Neuron (in vitro differentiated cells): ENCODE measurements at regions not wholly inside any gene's neighbourhood (a gene's known extent, or its start where the extent isn't known, plus 50 kb on each side); places are given as distances from the start of the nearest gene placed in this dataset.
"Not testable (repeated sequence)": the region's sequence is repeated elsewhere in the genome, so short reads cannot be mapped to it uniquely, and the experiment has no call there.

Source experiments
- H2AFZ ChIP-seq: one replicate; pipeline ENCODE4 v1.6.1; 2013; ENCODE audit warnings: low read depth, mild to moderate bottlenecking, inconsistent platforms, low read length, moderate library complexity
- H3K27me3 ChIP-seq: one replicate; pipeline ENCODE4 v1.6.1; 2013; ENCODE audit warnings: low read length; ENCODE audit not compliant: insufficient read depth
- H3K36me3 ChIP-seq: one replicate; pipeline ENCODE4 v1.6.1; 2013; ENCODE audit warnings: low read length; ENCODE audit not compliant: insufficient read depth
- H3K4me1 ChIP-seq: one replicate; pipeline ENCODE4 v1.6.1; 2013; ENCODE audit warnings: low read length; ENCODE audit not compliant: insufficient read depth
- H3K4me3 ChIP-seq: 2 replicates; pipeline ENCODE4 v1.5.1; 2013; ENCODE audit warnings: mild to moderate bottlenecking, low read length, moderate library complexity
- H3K9me3 ChIP-seq: one replicate; pipeline ENCODE4 v1.6.1; 2013; ENCODE audit warnings: low read length

GRCh38 chr4:67320645-67321044 lies 224.7 kb downstream of the CENPC start:
- H3K27me3 ChIP-seq, result no peaks in the 10 kb centered on the region
- no peaks in the 10 kb centered on the region for H3K4me1 ChIP-seq
- H3K4me3 ChIP-seq, result no peak overlapping the region
- no peak overlapping the region for H2AFZ ChIP-seq
- no peaks in the 10 kb centered on the region for H3K36me3 ChIP-seq
- no peaks in the 10 kb centered on the region for H3K9me3 ChIP-seq

GRCh38 chr4:67319607-67320006 lies 225.7 kb downstream of the CENPC start:
- H3K36me3 ChIP-seq, H3K9me3 ChIP-seq, H3K4me1 ChIP-seq, H2AFZ ChIP-seq, H3K4me3 ChIP-seq, H3K27me3 ChIP-seq: not testable (repeated sequence)

GRCh38 chr4:67300497-67301185 lies 244.7 kb downstream of the CENPC start:
- H3K36me3 ChIP-seq, H3K4me3 ChIP-seq: not testable (repeated sequence)

GRCh38 chr4:67292636-67293035 lies 252.7 kb downstream of the CENPC start:
- no peaks in the 10 kb centered on the region for H3K36me3 ChIP-seq
- H3K9me3 ChIP-seq, result no peaks in the 10 kb centered on the region
- no peaks in the 10 kb centered on the region for H3K27me3 ChIP-seq
- H3K4me1 ChIP-seq, result no peaks in the 10 kb centered on the region
- no peak overlapping the region for H3K4me3 ChIP-seq
- H2AFZ ChIP-seq, result no peak overlapping the region

More at GRCh38 chr4:67300497-67301185, 244.7 kb downstream of the CENPC start:
- not testable (repeated sequence) for H3K4me1 ChIP-seq, H2AFZ ChIP-seq, H3K27me3 ChIP-seq, H3K9me3 ChIP-seq

- H3K27me3 ChIP-seq, result no peaks in the 10 kb centered on the region
- no peak overlapping the region for H3K4me3 ChIP-seq
- H3K36me3 ChIP-seq, result no peaks in the 10 kb centered on the region
- H3K9me3 ChIP-seq, result no peaks in the 10 kb centered on the region
- no peaks in the 10 kb centered on the region for H3K4me1 ChIP-seq
- H2AFZ ChIP-seq, result no peak overlapping the region
These were observed 253.3 kb downstream of the CENPC start for GRCh38 chr4:67292045-67292444.

- Histone ChIP-seq H3K4me1 (no peaks in the 10 kb centered on the region), H3K36me3 (no peaks in the 10 kb centered on the region), H2AFZ (no peak overlapping the region), H3K27me3 (no peaks in the 10 kb centered on the region), H3K9me3 (no peaks in the 10 kb centered on the region), H3K4me3 (no peak overlapping the region)
These were observed 253.7 kb downstream of the CENPC start for GRCh38 chr4:67291644-67292043.

- no peaks in the 10 kb centered on the region for H3K9me3 ChIP-seq
- H3K36me3 ChIP-seq, result no peaks in the 10 kb centered on the region
- no peaks in the 10 kb centered on the region for H3K4me1 ChIP-seq
- H3K4me3 ChIP-seq, result no peak overlapping the region
- no peaks in the 10 kb centered on the region for H3K27me3 ChIP-seq
- no peak overlapping the region for H2AFZ ChIP-seq
These were observed 256.3 kb downstream of the CENPC start for GRCh38 chr4:67288964-67289363.

GRCh38 chr4:67286724-67287123 lies 258.6 kb downstream of the CENPC start:
- Histone ChIP-seq H2AFZ (no peak overlapping the region), H3K4me3 (no peak overlapping the region), H3K36me3 (no peaks in the 10 kb centered on the region), H3K27me3 (no peaks in the 10 kb centered on the region), H3K4me1 (no peaks in the 10 kb centered on the region), H3K9me3 (no peaks in the 10 kb centered on the region)

- Histone ChIP-seq H3K4me1 (no peaks in the 10 kb centered on the region), H3K9me3 (no peaks in the 10 kb centered on the region), H3K4me3 (no peak overlapping the region), H2AFZ (no peak overlapping the region), H3K36me3 (no peaks in the 10 kb centered on the region), H3K27me3 (no peaks in the 10 kb centered on the region)
These were observed 262.6 kb downstream of the CENPC start for GRCh38 chr4:67282749-67283148.

- Histone ChIP-seq H3K27me3 (no peaks in the 10 kb centered on the region), H3K4me1 (no peaks in the 10 kb centered on the region), H3K36me3 (no peaks in the 10 kb centered on the region), H3K4me3 (no peak overlapping the region), H2AFZ (no peak overlapping the region), H3K9me3 (no peaks in the 10 kb centered on the region)
These were observed 270.0 kb downstream of the CENPC start for GRCh38 chr4:67275179-67275750.

GRCh38 chr4:67274671-67275070 lies 270.6 kb downstream of the CENPC start:
- H2AFZ ChIP-seq, H3K36me3 ChIP-seq, H3K9me3 ChIP-seq, H3K4me1 ChIP-seq, H3K27me3 ChIP-seq, H3K4me3 ChIP-seq: not testable (repeated sequence)

- Histone ChIP-seq H2AFZ (no peak overlapping the region), H3K36me3 (no peaks in the 10 kb centered on the region), H3K27me3 (no peaks in the 10 kb centered on the region), H3K9me3 (no peaks in the 10 kb centered on the region), H3K4me1 (no peaks in the 10 kb centered on the region), H3K4me3 (no peak overlapping the region)
These were observed 271.6 kb downstream of the CENPC start for GRCh38 chr4:67273666-67274065.

GRCh38 chr4:67261971-67262370 lies 283.3 kb downstream of the CENPC start:
- no peaks in the 10 kb centered on the region for H3K4me1 ChIP-seq
- H3K36me3 ChIP-seq, result no peaks in the 10 kb centered on the region
- no peaks in the 10 kb centered on the region for H3K9me3 ChIP-seq
- no peaks in the 10 kb centered on the region for H3K27me3 ChIP-seq
- no peak overlapping the region for H2AFZ ChIP-seq
- no peak overlapping the region for H3K4me3 ChIP-seq
